Activated T-helper 17 cell treated with anti-CD3 and anti-CD28 coated beads, Interleukin-2, amount 50 U/mL, for 72 hours (primary cell): ENCODE measurements at regions not wholly inside any gene's neighbourhood (a gene's known extent, or its start where the extent isn't known, plus 50 kb on each side); places are given as distances from the start of the nearest gene placed in this dataset.
"Not testable (repeated sequence)": the region's sequence is repeated elsewhere in the genome, so short reads cannot be mapped to it uniquely, and the experiment has no call there.

ENCODE experiments used
- ATAC-seq: fragments of 150-1000 bp; cut with Tn5 transposase; replicated peaks from 2 replicates; pipeline ENCODE4 v1.10.0; 2021; ENCODE audit warnings: mild to moderate bottlenecking, moderate library complexity
- H3K27ac Mint-ChIP-seq: one replicate; pipeline ENCODE4 v1.8.0; 2022; ENCODE audit warnings: mixed read lengths
- H3K27me3 Mint-ChIP-seq: one replicate; pipeline ENCODE4 v1.8.0; 2022; ENCODE audit warnings: mixed read lengths
- H3K36me3 Mint-ChIP-seq: one replicate; pipeline ENCODE4 v1.8.0; 2022; ENCODE audit warnings: low read depth, mild to moderate bottlenecking, mixed read lengths
- H3K4me1 Mint-ChIP-seq: one replicate; pipeline ENCODE4 v1.8.0; 2022; ENCODE audit warnings: mixed read lengths
- H3K4me3 Mint-ChIP-seq: one replicate; pipeline ENCODE4 v1.8.0; 2022; ENCODE audit warnings: mild to moderate bottlenecking, mixed read lengths
- H3K9me3 Mint-ChIP-seq: one replicate; pipeline ENCODE4 v1.8.0; 2022; ENCODE audit warnings: mixed read lengths

DNA sequence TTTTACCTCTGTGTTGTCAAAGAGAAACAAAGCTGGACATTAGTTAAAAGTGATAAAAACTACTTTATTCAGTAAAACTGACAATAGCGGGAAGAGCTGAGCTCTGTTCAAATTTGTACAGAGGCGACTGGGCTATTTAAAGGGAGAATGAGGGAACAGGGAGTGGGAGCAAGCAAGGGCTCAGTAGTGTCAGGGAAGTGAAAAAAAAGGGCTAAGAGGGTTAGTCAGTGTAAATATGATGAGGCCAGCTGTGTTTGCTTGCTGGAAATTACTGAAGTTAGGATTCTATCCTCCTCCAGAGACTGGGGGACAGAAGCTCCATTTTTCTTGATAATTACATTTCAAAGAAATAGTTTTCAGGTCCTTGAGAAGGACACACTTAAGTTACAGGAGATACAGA lies 232.5 kb downstream of the SH2D4B start:
- Mint-ChIP-seq H3K36me3 (no peaks in the 10 kb centered on the region), H3K9me3 (peaks cover 3% of the 10 kb centered on the region), H3K4me1 (no peaks in the 10 kb centered on the region), H3K27ac (no peak overlapping the region), H3K27me3 (peaks cover 21% of the 10 kb centered on the region), H3K4me3 (no peak overlapping the region)
- ATAC-seq: no peak

- H3K4me3 Mint-ChIP-seq: no peak overlapping the region
- H3K4me1 Mint-ChIP-seq: no peaks in the 10 kb centered on the region
- peaks cover 3% of the 10 kb centered on the region for H3K9me3 Mint-ChIP-seq
- no peak for ATAC-seq
- peaks cover 21% of the 10 kb centered on the region for H3K27me3 Mint-ChIP-seq
- no peak overlapping the region for H3K27ac Mint-ChIP-seq
- H3K36me3 Mint-ChIP-seq: no peaks in the 10 kb centered on the region
These were observed 233.6 kb downstream of the SH2D4B start for GRCh38 chr10:80771285-80771684.

DNA sequence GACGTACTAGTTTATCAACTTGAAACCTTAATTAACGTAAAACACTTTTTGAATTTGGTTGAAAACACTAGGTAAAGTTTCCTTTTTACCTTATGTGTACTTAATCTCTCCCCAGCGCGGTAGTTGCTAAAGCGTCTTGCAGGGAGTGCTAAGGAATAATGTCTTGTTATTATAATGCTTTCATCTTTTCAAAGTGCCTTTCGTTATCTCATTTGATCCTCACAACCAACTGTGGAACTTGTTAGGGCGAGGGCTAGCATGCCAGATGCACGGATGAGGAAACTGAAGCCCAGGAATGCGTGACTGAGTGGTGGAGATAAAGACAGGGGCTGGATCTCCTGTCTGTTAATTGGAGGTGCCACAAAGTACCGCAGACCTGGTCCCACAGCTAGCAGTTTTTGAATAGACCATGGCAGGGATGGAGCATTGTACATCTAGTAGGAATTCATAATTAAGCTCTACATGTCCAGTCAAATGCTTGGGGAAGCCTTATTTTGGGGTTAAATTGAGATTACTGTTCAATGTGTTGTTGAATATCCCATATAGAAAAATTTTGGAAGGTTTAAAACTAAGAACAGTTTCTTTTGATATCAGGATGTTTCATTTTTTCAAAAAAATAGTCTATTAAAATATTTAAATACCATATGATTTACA lies 234.3 kb downstream of the SH2D4B start:
- Mint-ChIP-seq H3K4me3 (no peak overlapping the region), H3K9me3 (peaks cover 3% of the 10 kb centered on the region), H3K36me3 (no peaks in the 10 kb centered on the region), H3K27me3 (peaks cover 21% of the 10 kb centered on the region), H3K27ac (no peak overlapping the region), H3K4me1 (no peaks in the 10 kb centered on the region)
- ATAC-seq: no peak

GRCh38 chr10:80772596-80772995 lies 234.9 kb downstream of the SH2D4B start:
- no peak for ATAC-seq
- H3K36me3 Mint-ChIP-seq: no peaks in the 10 kb centered on the region
- peaks cover 3% of the 10 kb centered on the region for H3K9me3 Mint-ChIP-seq
- H3K27me3 Mint-ChIP-seq: peaks cover 21% of the 10 kb centered on the region
- no peak overlapping the region for H3K4me3 Mint-ChIP-seq
- no peak overlapping the region for H3K27ac Mint-ChIP-seq
- no peaks in the 10 kb centered on the region for H3K4me1 Mint-ChIP-seq

DNA sequence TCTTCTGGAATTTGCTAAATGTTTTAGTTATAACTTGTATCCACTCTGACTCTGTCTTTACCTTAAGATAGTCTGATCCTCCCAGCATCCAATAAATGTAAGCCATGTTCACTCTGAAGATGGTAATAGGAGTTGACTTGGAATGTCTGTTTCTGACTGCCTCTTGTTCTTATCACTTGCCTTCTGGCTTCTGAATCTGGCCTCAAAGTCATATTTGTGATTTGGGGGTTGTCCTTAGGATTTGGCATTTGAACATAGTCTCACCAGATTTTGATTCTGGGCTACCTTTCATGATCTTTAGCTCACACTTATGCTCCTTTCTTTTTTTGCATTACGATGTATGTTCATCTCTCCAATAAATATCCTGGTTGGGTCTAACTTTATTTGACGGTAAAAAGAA lies 247.0 kb downstream of the SH2D4B start:
- Mint-ChIP-seq H3K27ac (no peak overlapping the region), H3K27me3 (peaks cover 12% of the 10 kb centered on the region), H3K4me1 (no peaks in the 10 kb centered on the region), H3K9me3 (no peaks in the 10 kb centered on the region), H3K4me3 (no peak overlapping the region), H3K36me3 (no peaks in the 10 kb centered on the region)
- no peak for ATAC-seq

DNA sequence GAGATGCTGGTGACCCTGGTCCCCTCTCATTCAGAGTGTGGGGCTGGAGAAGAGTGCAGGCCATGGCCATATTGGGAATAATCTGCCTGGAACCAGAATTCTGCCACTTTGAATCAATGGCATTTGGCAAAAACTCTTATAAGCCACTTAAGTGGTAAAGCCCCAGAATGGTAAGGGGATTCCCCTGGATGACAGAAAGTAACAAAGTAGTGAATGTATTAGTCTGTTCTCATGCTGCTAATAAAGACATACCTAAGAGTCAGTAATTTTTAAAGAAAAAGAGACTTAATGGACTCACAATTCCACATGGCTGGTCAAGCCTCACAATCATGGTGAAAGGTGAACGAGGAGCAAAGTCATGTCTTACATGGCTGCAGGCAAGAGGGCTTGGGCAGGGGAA lies 248.6 kb downstream of the SH2D4B start:
- no peaks in the 10 kb centered on the region for H3K36me3 Mint-ChIP-seq
- no peak overlapping the region for H3K27ac Mint-ChIP-seq
- H3K4me3 Mint-ChIP-seq: no peak overlapping the region
- no peak for ATAC-seq
- H3K4me1 Mint-ChIP-seq: no peaks in the 10 kb centered on the region
- H3K27me3 Mint-ChIP-seq: peaks cover 12% of the 10 kb centered on the region
- no peaks in the 10 kb centered on the region for H3K9me3 Mint-ChIP-seq

DNA sequence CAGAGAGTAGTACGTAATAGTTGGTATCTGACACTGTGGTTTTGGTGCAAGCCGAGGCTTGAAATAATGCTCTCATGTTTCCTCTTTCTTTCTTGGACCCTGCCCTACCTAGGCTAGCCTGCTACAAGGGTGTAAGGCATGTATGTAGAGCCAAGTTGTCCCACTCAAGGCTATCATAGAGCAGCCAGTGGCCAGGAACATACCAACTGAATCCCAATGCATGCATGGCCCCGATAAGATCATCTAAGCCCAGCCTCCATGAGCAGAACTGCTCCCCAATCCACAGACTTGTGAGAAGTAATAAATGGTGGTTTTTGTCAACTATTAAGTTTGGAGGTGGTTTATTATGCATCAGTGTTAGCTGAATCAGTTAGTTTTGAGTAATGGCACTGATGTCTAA lies 250.2 kb downstream of the SH2D4B start:
- no peak overlapping the region for H3K27ac Mint-ChIP-seq
- H3K4me3 Mint-ChIP-seq: no peak overlapping the region
- H3K27me3 Mint-ChIP-seq: peaks cover 14% of the 10 kb centered on the region
- H3K36me3 Mint-ChIP-seq: no peaks in the 10 kb centered on the region
- H3K9me3 Mint-ChIP-seq: no peaks in the 10 kb centered on the region
- ATAC-seq: no peak
- H3K4me1 Mint-ChIP-seq: no peaks in the 10 kb centered on the region

GRCh38 chr10:80794994-80795393 lies 257.3 kb downstream of the SH2D4B start:
- H3K4me3 Mint-ChIP-seq: no peak overlapping the region
- H3K27ac Mint-ChIP-seq: no peak overlapping the region
- ATAC-seq: no peak
- peaks cover 16% of the 10 kb centered on the region for H3K27me3 Mint-ChIP-seq
- H3K36me3 Mint-ChIP-seq: no peaks in the 10 kb centered on the region
- H3K9me3 Mint-ChIP-seq: no peaks in the 10 kb centered on the region
- H3K4me1 Mint-ChIP-seq: no peaks in the 10 kb centered on the region

DNA sequence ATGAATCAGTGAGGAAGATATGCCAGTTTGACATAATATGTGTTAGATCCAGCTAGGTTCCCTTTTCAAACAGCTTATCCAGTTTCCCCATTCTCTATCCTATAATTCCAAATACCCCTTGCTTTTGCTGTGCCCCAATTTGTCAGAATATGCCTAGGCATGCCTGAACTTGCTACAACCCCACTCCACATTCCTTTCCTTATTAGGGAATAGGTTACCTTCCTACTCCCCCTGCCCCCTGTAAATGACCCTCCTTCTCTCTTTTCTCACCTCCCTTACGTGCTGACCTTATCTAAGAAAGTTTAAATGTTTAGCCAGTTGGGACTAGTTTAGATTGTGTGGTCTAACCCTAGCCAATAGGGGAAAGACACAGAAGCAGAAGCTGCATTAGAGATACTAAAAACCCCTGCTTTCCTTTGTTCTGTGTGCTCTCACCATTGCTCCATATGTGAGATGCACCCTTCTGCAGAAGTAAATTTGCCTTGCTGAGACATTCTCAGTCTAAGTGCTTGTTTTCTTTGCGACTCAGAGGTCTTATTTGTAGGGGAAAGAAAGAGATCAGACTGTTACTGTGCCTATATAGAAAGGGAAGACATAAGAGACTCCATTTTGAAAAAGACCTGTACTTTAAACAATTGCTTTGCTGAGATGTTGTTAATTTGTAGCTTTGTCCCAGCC lies 267.8 kb downstream of the SH2D4B start:
- Mint-ChIP-seq H3K9me3 (peaks cover 4% of the 10 kb centered on the region), H3K27me3 (peaks cover 10% of the 10 kb centered on the region), H3K4me3 (no peak overlapping the region), H3K27ac (no peak overlapping the region), H3K4me1 (no peaks in the 10 kb centered on the region), H3K36me3 (no peaks in the 10 kb centered on the region)
- ATAC-seq: no peak

DNA sequence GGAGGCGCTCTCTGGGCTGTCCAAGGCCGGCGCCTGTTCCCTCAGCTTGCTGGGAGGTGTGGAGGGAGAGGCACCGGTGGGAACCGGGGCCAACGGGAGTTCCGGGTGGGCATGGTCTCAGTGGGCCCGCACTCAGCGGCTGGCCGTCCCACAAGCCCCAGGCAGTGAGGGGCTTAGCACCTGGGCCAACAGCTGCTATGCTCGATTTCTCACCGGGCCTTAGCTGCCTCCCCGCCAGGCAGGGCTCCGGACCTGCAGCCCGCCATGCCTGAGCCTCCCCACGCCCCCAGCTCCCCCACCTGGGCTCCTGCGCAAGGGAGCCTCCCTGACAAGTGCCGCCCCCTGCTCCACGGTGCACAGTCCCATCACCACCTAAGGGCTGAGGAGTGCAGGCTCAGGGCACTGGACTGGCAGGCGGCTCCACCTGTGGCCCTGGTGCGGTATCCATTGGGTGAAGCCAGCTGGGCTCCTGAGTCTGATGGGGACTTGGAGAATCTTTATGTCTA lies 276.5 kb downstream of the SH2D4B start:
- Mint-ChIP-seq H3K36me3 (no peaks in the 10 kb centered on the region), H3K27me3 (peaks cover 17% of the 10 kb centered on the region), H3K4me3 (no peak overlapping the region), H3K9me3 (peaks cover 5% of the 10 kb centered on the region), H3K27ac (no peak overlapping the region), H3K4me1 (no peaks in the 10 kb centered on the region)
- ATAC-seq: no peak

GRCh38 chr10:80829151-80829550 lies 291.4 kb downstream of the SH2D4B start:
- ATAC-seq: no peak
- no peak overlapping the region for H3K4me3 Mint-ChIP-seq
- no peaks in the 10 kb centered on the region for H3K4me1 Mint-ChIP-seq
- no peak overlapping the region for H3K27ac Mint-ChIP-seq
- H3K36me3 Mint-ChIP-seq: no peaks in the 10 kb centered on the region
- H3K9me3 Mint-ChIP-seq: peaks cover 12% of the 10 kb centered on the region
- no peaks in the 10 kb centered on the region for H3K27me3 Mint-ChIP-seq

DNA sequence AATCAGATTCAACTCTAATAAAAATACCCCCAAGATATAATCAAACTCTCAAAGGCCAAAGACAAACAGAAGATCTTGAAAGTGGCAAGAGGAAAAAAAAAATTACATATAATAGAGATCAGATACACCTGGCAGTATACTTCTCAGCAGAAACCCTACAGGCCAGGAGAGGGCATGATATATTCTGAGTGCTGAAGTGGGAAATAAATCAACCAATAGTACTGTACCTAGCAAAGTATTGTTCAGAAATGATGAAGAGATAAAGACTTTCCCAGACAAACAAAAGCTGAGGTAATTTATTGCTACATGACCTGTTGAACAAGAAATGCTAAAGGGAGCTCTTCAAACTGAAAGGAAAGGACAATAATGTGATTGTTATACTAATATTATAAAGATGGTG lies 291.9 kb downstream of the SH2D4B start:
- H3K27ac Mint-ChIP-seq: no peak overlapping the region
- no peaks in the 10 kb centered on the region for H3K4me1 Mint-ChIP-seq
- no peaks in the 10 kb centered on the region for H3K36me3 Mint-ChIP-seq
- H3K4me3 Mint-ChIP-seq: no peak overlapping the region
- ATAC-seq: no peak
- H3K9me3 Mint-ChIP-seq: peaks cover 12% of the 10 kb centered on the region
- H3K27me3 Mint-ChIP-seq: no peaks in the 10 kb centered on the region

DNA sequence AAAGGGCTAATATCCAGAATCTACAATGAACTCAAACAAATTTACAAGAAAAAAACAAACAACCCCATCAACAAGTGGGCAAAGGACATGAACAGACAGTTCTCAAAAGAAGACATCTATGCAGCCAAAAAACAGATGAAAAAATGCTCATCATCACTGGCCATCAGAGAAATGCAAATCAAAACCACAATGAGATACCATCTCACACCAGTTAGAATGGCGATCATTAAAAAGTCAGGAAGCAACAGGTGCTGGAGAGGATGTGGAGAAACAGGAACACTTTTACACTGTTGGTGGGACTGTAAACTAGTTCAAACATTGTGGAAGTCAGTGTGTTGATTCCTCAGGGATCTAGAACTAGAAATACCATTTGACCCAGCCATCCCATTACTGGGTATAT lies 295.0 kb downstream of the SH2D4B start:
- H3K4me3 Mint-ChIP-seq, H3K36me3 Mint-ChIP-seq, H3K27me3 Mint-ChIP-seq, H3K27ac Mint-ChIP-seq, H3K4me1 Mint-ChIP-seq, ATAC-seq: not testable (repeated sequence)
- H3K9me3 Mint-ChIP-seq: peaks cover 18% of the 10 kb centered on the region

DNA sequence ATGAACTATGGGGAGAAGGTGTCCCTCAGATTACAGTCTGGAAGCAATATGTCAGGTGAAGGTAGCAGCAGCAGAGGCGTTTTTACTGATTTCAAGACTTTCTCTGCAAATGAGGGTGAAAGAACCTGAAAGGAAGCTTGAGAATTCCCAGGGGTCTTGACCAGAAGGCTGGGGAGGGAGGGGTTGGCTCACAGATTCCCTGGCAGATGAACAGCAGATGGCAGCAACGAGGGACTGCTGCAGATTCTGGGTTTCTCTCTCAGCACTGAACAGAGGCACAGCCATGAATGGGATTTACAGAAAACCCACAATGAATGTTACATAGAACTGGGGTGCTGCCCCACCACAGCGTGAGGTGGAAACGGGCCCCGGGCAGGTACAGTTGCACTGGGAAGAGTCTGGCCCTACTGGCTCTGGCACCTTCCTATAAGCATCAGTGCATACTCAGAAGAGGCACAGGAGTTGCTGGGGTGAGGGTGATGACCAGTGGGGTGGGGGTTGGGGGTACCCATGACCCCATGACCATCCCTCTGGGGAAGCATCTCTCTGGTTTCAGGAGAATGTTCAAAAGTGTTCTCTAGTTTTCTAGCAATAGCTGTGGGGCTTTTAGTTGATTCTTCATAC lies 317.8 kb downstream of the SH2D4B start:
- no peaks in the 10 kb centered on the region for H3K27me3 Mint-ChIP-seq
- H3K9me3 Mint-ChIP-seq: no peaks in the 10 kb centered on the region
- H3K4me1 Mint-ChIP-seq: no peaks in the 10 kb centered on the region
- H3K27ac Mint-ChIP-seq: no peak overlapping the region
- H3K4me3 Mint-ChIP-seq: no peak overlapping the region
- H3K36me3 Mint-ChIP-seq: no peaks in the 10 kb centered on the region
- ATAC-seq: no peak

- Mint-ChIP-seq H3K4me1 (no peaks in the 10 kb centered on the region), H3K4me3 (no peak overlapping the region), H3K27me3 (no peaks in the 10 kb centered on the region), H3K27ac (no peak overlapping the region), H3K36me3 (no peaks in the 10 kb centered on the region), H3K9me3 (no peaks in the 10 kb centered on the region)
- ATAC-seq: no peak
These were observed 318.5 kb downstream of the SH2D4B start for GRCh38 chr10:80856186-80856585.
